DMS153 (cell line): ENCODE measurements at regions not wholly inside any gene's neighbourhood (a gene's known extent, or its start where the extent isn't known, plus 50 kb on each side); places are given as distances from the start of the nearest gene placed in this dataset.

ENCODE experiments used
- DNase-seq: peaks from one replicate; lab custom pipeline; 2025; lab: John Stamatoyannopoulos, UW

DNA sequence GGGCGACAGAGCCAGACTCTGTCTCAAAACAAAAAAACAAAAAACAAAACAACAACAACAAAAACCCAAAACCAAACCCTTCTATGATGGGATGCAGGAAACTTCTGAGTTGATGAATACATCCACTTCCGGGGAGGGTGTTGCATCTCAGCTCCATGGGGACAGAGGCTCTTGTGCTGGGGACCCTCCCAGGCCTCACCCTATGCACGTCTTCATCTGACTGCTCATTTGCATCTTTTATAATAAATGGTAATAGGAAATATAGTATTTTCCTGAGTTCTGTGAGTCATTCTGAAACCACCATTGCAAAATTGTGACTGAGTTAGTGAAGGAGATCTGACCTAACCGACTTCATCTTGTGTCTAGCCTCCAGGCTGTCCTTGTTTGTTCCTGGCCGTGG is 109.5 kb upstream of the SLC28A3 start:
- DNase-seq, result no peak

DNA sequence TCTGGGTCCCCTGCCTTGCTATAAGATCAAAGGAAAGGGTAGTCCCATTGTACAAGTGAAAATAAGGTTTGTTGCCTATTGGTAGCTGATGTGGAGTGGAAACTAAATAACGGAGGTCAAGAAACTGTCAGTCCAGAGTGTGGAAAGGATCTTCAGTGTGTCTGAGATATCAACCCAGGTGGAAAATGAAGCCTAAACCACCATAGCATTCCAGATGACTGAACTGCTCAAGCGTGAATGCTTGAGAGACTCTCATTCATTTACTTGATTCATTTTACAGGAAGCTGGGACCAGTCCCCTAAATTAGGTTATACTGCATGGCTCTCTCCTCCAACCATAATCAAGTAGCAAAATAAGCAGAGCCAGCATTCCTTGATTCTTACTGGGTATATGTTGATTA is 116.0 kb upstream of the SLC28A3 start:
- no peak for DNase-seq

DNA sequence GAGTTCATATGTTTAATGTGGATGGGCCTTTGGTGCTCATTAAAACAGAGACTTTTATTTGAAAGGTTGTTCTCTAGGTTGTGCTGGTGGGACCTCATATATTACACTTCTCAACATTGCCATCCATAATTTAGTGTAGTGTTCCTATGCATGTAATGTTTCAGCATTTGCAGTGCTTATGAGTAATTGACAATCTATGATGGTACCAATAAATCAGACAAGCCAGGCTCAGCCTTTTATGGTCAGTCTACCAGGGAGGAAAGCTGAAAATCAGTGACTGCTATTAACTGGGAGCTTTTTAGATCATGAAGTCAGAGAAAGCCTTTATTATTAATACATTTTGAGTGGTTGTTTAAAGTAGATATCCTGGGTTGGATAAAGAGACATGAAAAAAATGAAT is 120.1 kb upstream of the SLC28A3 start:
- DNase-seq, result no peak

DNA sequence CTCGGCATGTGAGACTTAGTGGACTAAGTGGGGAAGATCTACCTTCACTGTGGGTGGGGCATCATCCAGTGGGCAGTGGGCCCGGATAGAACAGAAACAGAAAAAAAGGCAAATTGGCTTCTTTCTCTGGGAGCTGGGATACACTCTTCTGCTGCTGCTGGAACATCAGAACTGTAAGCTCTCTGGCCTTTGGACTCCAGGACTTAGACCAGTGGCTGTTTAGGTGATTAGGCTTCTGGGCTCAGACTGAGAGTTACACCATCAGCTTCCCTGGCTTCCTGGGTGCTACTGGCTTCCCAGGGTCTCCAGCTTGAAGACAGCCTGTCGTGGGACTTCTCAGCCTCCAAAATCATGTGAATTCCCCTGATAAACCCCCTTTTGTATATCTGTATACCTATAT is 122.7 kb upstream of the SLC28A3 start:
- DNase-seq, result no peak

DNA sequence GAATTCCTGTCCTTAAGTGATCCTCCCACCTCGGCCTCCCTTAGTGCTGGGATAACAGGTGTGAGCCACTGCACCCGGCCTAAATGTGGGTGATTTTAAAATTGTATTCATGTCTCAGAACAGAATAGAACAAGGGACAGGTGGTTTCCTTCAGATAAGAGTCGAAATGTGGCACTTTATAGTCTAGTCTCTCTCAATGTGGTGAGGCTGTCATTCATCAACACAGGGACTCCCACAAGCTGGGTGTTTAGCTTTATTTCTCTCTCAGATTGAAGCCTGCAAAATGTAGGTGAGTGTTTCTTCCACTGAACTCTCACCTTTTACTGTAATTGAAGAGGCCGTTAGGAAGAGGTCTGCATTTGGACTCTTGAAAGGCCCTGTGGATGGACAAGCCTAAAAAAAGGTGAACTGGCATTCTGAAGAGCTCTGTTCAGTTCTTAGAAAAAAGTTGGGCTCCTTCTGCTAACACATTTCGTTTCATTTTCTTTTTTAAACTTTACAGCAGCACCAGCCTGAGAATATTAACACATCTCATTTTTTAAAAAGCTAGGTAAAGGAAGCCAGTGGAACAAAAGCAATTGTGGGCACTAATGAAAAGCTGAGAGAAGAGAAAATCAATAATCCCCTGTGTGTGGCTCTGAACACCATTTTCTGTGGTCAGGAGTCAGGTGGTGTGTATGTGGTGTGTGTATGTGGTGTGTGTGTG is 126.2 kb upstream of the SLC28A3 start:
- DNase-seq, result no peak

DNA sequence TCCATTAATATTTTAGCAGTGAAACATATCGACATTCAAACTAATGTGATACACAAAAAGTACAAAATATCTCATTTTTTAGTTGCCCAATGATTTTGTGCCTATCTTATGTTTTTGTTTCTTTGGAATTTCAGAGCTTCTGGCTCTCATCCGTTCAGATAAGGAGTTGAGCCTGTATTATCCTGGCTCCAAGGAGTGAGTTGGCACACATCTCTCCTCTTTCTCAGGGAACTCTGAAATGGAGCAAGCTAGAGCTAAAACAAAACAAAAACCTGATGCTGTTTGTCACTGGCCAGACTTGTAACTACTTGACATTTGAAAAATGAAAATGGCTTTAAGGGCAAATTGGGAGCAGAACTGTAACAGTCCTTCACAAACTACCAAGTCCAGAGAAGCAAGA is 131.3 kb upstream of the SLC28A3 start:
- no peak for DNase-seq

DNA sequence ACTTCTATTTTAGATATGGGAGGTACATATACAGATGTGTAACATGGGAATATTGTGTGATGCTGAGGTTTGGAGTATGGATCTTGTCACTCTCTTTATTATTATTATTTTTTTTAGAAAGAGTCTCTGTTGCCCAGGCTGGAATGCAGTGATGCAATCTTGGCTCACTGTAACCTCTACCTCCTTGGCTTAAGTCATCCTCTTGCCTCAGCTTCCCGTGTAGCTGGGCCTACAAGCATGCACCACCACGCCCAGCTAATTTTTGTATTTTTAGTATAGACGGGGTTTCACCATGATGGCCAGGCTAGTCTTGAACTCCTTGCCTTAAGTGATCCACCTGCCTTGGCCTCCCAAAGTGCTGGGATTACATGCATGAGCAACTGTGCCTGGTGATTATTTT is 138.4 kb upstream of the SLC28A3 start:
- no peak for DNase-seq

DNA sequence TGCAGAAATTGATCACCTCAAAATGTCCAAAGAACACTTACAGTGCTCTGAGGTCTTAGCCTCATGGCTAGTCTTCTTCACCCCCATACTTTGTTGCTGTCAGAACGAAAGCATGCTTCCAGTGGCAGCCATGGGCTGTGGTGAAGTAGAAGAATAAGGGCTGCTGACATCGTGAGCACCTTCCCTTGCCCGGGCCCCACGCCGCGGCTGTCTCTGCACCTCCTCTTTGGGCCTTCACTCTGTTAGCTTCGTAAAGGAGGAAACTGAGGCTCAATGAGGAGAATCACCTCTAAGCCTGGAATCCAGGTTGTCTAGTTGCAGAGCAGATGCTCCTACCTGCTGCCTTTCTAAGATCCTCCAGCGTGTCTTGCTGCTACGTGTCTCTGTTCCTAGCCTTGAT is 139.5 kb upstream of the SLC28A3 start:
- DNase-seq, result no peak

DNA sequence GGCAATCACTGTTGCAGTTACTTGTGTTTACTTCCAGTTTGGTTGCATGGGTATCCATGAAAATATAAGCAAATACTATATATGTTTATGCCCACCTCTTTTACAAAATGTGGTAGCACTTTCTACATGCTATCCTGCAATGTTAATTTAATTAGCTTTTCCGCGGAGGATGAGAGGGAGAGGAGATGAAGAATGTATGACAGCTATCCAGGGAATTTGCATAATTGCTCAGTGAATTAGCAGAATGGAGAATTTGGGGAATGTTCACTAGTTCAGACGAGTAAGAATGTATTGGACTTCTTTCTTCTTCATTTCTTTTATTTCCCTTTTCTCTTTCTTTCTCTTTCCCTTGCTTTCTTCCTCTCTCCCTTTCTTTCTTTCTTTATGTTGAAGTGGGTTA is 140.7 kb upstream of the SLC28A3 start:
- DNase-seq, result no peak

DNA sequence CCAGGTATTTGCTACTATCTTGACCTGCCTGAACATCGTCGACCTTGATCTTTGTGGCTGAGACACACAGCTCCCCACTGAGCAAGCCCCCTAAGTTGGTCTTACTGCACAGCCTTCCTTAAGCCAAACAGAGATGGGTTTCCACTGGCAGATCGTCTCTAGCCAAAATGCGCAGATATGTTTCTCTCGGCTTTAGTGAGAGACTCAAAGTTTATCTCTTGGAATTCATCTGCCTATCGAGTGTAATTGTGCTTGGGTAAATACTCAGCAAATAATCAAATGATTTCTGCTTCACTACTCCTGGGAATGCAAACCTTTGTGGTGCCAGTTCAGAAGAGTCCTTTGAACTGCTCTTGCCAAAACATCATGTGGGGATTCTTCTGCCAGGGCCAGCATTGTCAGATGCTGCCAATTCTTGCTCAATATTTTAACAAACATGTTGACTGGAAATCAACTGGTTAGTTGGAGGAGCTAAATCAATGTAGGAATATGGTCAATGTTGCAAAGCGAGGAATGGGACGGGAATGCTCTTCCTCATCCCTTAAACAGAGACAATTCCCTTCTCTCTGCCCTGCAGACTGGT is 141.2 kb upstream of the SLC28A3 start:
- DNase-seq, result no peak

DNA sequence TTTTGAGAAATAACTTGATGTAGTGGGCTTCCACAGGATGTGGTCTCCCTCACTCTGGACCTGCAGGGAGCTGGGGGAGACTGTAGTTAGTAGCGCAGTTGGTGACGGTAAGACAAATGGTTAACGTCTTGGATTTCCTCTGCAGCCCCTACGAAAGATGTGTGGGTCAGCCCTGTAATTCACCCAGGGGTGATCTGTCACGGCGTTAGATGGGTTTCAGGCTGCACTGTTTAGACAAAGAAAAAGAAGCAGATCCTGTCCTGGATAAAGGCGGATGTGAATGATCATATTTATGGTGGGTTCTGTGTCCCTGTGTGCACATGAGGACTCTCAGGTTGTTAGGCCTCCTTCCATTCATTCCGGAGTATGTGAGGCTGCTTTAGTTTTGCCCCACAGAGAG is 142.0 kb upstream of the SLC28A3 start:
- DNase-seq, result no peak

DNA sequence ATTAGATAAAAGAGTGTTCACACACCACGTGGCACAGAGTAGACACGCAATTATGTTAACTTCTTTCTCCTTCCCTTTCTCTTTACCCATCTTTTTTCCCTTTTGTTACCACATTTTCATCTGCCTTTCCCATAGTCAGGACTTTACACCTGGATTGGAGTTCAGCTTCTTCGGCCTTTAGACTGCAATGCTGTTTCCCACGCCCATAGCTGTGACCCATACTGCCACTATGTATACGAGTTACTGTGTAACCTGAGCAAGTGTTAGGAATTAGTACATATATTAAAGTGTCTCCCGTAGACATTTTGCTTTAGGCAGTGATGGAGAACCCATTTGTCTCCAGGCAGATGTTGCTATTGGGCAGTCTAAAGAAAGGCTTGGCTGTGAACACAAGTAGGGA is 143.6 kb upstream of the SLC28A3 start:
- DNase-seq, result no peak

DNA sequence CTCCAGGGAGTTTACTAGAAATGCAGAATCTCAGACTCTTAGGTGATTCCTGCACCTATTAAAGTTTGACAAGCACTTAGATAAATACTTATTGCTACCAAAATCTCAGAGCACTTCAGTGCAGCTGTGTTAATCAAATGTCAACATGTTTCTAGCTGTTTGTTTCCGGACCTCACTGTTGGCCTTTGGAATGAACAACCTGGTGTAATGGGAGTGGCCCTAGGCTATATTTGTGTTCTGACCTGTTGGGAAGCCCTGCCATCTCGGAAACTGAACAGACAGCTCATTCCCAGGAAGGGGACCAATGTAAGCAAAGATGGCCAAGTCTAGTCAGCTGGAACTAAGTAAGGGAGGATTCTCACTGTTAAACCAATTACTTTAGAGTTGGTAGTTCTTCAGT is 145.0 kb upstream of the SLC28A3 start:
- DNase-seq, result no peak

DNA sequence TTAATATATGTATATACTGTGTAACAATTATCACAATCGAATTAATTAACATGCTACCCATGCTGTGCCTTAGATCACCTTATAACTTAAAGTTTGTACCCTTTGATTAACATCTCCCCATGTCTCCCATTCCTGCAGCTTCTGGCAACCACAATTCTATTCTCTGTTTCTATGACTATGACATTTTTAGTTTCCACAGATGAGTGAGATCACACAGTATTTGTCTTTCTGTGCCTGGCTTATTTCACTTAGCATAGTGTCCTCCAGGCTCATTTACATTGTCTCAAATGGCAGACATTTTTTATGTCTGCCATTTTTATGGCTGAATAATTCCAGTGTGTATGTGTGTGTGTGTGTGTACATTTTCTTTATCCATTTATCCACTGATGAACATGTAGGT is 146.1 kb upstream of the SLC28A3 start:
- no peak for DNase-seq

DNA sequence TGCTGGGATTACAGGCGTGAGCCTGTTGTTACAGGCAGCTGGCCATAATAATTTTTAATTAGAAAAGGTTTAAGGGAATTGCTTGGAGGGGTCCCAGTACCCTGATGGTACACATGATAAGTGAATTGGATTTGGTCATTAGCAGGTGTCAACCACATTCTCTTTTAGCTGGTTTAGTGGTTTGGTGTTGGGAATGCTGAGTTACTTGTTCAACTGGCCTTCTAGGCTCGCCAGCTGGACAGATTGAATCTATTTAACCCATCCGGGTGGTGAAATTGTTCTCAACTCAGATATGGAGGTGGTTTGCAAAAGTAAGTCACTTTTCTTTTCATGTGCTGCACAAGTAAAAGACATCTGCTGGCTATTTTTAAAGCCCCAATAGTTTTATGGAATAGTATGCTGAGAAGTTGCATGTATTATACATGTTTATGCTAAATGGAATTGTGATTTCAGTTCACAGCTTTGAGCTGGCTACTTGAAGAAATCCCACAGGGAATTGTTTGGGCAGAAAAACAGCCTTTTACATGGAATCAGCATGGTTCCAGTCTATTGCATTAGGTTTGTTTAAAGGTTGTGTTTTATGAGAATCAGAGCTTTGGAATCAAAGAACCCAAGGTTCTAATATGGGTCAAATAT is 149.8 kb upstream of the SLC28A3 start:
- DNase-seq, result no peak

DNA sequence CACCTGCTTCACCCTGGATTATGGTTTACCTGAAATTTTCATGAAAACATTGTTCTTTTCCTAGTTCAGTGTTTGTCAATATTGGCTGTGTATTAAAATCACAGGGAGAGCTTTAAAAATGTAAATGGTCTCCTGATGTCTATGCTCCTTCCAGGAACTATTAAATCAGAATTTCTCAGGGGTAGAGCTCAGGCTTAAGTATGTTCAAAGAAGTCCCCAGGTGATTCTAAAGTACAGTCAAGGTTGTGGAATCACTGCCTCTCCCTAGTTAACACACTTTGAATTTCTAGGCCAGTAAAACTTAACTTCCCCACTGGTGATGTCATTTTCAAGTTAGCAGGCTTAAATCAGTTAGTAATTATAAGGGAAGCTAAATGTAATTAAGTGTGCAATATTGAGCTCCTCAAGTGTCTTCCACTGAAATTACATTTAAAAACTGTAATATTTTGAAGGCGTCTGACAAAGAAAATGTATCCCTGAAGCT is 150.3 kb upstream of the SLC28A3 start:
- no peak for DNase-seq

DNA sequence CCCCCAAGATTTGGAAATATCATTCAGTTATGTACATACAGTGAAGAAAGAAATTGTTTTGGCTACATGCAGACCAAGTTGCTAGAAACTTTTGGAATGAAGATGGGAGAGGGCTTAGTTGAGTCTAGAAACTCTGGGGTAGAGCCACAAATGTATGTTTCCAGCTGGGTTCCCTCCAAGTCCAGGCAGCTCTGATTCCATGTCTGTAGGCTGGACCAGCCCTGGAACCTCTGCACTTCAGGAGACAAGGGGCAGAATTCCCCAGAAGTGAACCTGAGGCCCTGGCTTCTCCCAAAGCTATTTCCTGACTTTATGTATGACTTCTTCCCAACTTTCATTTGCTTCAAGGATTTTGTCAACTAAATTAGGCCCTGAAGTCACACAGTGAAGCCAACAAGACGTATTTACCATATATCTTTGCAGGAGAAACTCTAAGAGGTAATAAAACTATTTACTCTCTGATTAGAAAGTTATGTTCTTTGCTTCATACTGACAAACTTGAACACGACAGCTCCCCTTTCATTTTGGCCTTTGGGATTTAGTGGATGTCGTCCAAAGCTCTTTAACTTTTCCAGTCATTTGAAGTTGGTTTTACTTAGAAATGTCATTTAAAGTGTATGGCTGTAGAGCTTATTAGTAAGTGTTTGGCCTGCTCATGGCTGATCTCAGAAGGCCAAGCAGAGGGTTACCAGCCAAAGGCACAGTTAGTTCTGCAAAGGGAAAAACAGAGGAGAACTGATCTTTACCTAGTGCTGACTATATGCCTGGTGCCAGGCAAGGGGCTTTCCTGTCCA is 152.0 kb upstream of the SLC28A3 start:
- no peak for DNase-seq

DNA sequence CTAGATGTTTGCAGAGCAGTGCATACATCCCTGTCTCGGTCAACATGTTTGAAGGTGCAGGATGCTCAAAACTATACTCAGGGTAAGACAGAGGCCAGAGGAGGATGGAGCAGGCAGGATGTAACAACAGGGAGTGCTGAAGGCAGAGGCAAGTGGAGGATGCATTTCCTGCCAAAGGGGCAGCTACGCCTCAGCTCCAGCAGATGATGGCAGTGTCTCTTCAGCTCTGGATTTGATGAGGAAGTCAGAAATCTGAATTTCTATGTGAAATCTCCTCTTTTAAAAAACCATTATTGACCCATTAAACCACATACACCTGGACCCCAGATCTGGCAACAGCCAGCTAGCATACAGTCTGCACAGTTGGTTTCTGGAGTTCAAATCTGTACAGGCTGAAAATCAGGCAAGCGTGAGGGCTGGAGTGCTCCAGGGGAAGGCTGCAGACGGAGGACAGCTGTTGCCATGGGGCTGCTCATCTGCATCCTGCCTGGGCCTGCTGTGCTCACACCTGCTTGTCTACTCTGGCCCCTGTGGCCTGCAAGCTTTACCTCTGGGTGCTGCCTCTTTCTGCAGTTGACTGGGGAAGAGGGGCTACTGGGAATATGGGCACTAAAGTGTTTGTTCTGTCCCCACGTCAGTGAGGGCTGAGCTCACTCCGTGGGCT is 152.9 kb upstream of the SLC28A3 start:
- no peak for DNase-seq

DNA sequence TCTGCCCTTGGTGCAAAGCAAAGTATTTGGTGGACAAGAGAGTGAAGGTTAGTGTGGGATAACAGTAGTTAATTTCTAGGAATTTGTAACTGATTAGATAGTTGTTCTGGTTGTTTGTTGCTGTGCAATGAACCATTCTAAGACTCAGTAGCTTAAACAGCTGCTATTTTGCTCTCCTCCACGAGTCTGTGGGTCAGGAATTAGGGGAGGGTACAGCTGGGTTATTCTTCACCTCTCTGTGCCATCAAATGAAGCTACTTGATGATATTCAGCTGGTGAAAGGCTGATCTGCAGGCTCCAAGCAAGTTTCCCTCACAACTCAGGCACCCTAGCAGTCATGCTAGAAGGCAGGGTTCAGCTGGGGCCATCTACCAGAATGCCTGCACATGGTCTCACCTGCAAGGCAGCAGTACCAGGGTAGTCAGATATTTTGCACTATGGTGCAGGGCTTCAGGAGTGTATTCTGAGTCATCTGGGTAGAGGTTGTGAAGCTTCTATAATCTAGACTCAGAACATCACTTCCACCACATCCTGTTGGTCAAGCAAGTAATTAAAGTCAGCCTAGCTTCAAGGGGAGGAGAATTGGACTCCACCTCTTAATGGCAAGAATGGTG is 159.5 kb upstream of the SLC28A3 start:
- DNase-seq, result no peak

DNA sequence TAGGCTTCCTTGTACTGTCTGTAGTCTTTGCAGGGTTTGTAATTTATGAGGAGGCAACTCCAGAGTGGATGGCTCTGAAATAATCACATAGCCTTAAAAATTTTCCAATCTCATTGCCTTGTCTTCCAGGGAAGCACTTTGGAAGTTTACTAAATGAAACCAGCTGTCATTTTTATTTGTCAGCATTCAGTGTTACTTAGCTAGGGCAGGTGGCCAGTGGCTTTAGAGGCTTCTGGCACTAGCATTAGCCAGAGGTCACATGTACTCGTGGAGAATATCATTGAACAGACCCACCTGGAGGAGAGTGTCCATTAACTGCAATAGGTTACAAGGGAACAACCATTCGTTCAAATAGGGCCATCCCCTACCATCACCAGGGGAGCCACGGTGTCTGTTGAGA is 160.3 kb upstream of the SLC28A3 start:
- no peak for DNase-seq

DNA sequence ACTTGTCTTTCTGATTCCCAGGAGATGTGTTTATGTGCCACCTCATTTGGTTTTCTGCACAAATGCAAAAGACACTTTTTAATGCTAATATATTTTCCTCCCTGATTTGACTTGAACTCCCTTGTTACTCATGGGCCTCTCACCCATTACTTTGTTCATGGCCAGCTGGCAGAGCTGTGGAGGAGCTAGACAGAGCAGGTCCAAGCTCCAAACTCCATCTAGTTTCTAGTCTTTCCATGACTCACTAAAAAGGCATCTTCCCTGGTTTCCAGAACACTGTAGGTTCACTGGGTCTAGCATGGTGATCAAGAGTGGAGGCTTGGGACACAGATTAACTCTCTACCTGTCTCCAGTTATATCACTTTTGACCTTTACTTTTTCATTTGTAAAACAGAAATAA is 161.0 kb upstream of the SLC28A3 start:
- no peak for DNase-seq

DNA sequence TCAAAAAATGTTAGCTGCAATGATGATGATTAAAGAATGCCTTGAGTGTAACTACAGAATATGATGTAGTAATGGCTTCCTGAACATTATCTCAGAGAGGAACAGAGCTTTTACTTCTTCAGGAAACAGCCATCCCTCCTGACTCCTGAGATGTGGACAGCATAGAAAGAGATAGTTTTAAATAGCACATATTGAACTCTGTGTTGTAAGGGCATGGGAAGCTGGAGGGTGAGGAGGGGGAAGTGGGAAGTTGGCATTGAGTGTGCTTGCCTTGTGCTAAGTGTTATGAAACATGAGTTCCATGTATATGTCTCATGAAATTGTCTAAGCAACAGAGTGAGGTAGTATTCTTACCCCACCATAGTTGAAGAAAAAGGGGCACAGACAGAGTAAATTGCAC is 161.5 kb upstream of the SLC28A3 start:
- DNase-seq, result no peak
